ENCODE measurements at regions not wholly inside any gene's neighbourhood (a gene's known extent, or its start where the extent isn't known, plus 50 kb on each side); places are given as distances from the start of the nearest gene placed in this dataset.

DNA sequence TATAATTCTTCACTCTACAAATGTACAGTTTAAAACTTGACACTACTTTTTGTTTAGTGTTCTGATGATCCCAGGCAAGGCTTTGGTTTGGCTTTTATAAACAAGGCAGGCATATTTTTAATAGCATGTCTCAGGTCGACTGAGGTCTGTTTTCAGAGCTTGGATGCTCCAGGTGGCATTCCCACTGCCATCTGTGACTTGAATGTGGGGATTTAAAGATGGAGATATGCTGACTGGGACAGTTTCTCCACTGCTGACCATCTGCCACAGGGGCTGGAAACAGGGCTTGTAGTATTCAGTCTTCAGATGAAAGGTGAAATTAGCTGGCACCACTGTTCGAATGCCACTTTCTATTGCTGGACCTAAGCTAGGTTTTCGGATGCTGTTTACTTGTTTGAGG lies 1266.2 kb upstream of the CDH18 start:
- no peak for TF ChIP-seq CTCF (IDR thresholded peaks at IDR 0.05)
- ATAC-seq (no peak), DNase-seq (no peak)
- H3K27me3 ChIP-seq: no peaks in the 10 kb centered on the region
- WGBS, 2 donors: 76 to 85% methylated on average over 3 of the region's 3 CpGs
- no peak overlapping the region for H3K4me3 ChIP-seq
- intact Hi-C loops (cut with DNase I): no loop called here
- H3K4me1 ChIP-seq: no peaks in the 10 kb centered on the region
- no peaks in the 10 kb centered on the region for H3K36me3 ChIP-seq
- H3K9me3 ChIP-seq: peaks cover 0 to 29% (median 0%) of the 10 kb centered on the region in 11 donors
- no peak overlapping the region for H3K27ac ChIP-seq

DNA sequence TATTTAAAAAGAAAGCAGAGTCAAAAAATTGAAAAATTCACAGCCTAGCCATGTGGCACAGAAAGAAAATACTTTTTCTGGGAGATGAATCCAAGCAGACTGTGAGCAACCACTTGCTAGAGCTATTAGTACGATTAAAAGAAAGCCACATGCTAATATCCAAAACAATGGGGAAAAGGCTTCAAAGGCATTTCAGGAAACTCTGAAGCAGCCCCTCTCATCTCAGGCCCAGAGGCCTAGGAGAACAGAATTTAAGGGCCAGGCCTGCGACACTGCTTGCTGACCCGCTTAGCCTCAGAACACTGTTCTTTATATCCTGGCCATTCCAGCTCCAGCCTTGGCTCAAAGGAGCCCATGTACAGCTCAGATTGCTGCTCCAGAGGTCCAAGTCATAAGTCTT lies 1257.0 kb upstream of the CDH18 start:
- ATAC-seq: no peak
- intact Hi-C loops (cut with DNase I): loop anchor here in 1 of 10 donors (5.0 kb wide), 1 partner anchor 233 kb away; no protein-coding TSS in a partner anchor
- 49 to 70% methylated on average over 3 of the region's 3 CpGs for WGBS, 2 donors
- TF ChIP-seq CTCF (IDR thresholded peaks at IDR 0.05): no peak
- Histone ChIP-seq H3K27ac (no peak overlapping the region), H3K4me1 (no peaks in the 10 kb centered on the region), H3K27me3 (no peaks in the 10 kb centered on the region), H3K4me3 (no peak overlapping the region), H3K36me3 (no peaks in the 10 kb centered on the region), H3K9me3 (peaks cover 0 to 6% (median 0%) of the 10 kb centered on the region in 11 donors)
- no peak for DNase-seq

DNA sequence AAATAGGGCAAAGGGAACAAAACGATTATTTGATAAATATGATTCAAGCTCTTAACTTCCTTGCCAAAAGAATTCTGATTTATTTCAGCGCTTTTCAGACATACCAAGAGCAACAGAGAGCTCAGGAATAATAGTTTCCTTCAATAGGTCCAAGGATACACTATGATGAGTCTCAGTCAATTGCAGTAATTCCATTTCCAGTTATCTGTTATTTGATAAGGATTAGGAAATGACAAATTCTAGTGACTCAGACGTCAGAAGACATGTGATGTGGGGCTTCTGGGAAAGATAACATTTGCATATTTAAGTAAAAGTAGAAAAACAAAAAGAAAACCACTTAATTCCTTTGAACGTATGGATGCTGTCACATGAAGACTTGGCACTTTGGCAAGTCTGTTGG lies 1250.8 kb upstream of the CDH18 start:
- no peak for TF ChIP-seq CTCF (IDR thresholded peaks at IDR 0.05)
- intact Hi-C loops (cut with DNase I): no loop called here
- Histone ChIP-seq H3K27me3 (no peaks in the 10 kb centered on the region), H3K4me3 (no peak overlapping the region), H3K4me1 (peaks cover 0 to 16% (median 0%) of the 10 kb centered on the region in 9 donors), H3K9me3 (peaks cover 0 to 5% (median 0%) of the 10 kb centered on the region in 11 donors), H3K27ac (no peak overlapping the region), H3K36me3 (no peaks in the 10 kb centered on the region)
- WGBS, 2 donors: 44 to 55% methylated on average over 4 of the region's 4 CpGs
- ATAC-seq (no peak), DNase-seq (no peak)

GRCh38 chr5:21237461-21237860 lies 1249.5 kb upstream of the CDH18 start:
- ATAC-seq (no peak), DNase-seq (no peak)
- Histone ChIP-seq H3K27me3 (no peaks in the 10 kb centered on the region), H3K4me3 (no peak overlapping the region), H3K9me3 (peaks cover 0 to 4% (median 0%) of the 10 kb centered on the region in 11 donors), H3K27ac (peak overlapping the region in 3 of 10 donors; percentile 17 to 44 (median 38)), H3K36me3 (no peaks in the 10 kb centered on the region), H3K4me1 (peaks cover 0 to 16% (median 0%) of the 10 kb centered on the region in 9 donors)
- no peak for TF ChIP-seq CTCF (IDR thresholded peaks at IDR 0.05)
- intact Hi-C loops (cut with DNase I): no loop called here
- WGBS, 2 donors: 25 to 34% methylated on average over 1 of the region's 1 CpG
